Ectodermal cell (in vitro differentiated cells): ENCODE measurements at regions not wholly inside any gene's neighbourhood (a gene's known extent, or its start where the extent isn't known, plus 50 kb on each side); places are given as distances from the start of the nearest gene placed in this dataset.

Experiments used
- H3K27ac ChIP-seq: 2 replicates; pipeline ENCODE4 v1.7.0; 2013; ENCODE audit warnings: mild to moderate bottlenecking, low read depth, low read length; ENCODE audit not compliant: insufficient read depth, poor library complexity, severe bottlenecking
- H3K27me3 ChIP-seq: 2 replicates; pipeline ENCODE4 v1.7.0; 2013; ENCODE audit warnings: mild to moderate bottlenecking, low read length; ENCODE audit not compliant: insufficient read depth, control insufficient read depth, poor library complexity, severe bottlenecking
- H3K36me3 ChIP-seq: one replicate; pipeline ENCODE4 v1.7.0; 2013; ENCODE audit warnings: low read length; ENCODE audit not compliant: control insufficient read depth, insufficient read depth
- H3K4me1 ChIP-seq: one replicate; pipeline ENCODE4 v1.7.0; 2013; ENCODE audit warnings: low read length; ENCODE audit not compliant: control insufficient read depth, insufficient read depth
- H3K4me3 ChIP-seq: 2 replicates; pipeline ENCODE4 v1.7.0; 2013; ENCODE audit warnings: low read depth, low read length, control low read depth; ENCODE audit not compliant: insufficient read depth
- H3K9me3 ChIP-seq: 2 replicates; pipeline ENCODE4 v1.7.0; 2013; ENCODE audit warnings: mild to moderate bottlenecking, low read length, moderate library complexity; ENCODE audit not compliant: control insufficient read depth
- WGBS, 2 experiments: methylation state at CpG; one replicate each; pipeline ENCODE4 v1.1.7; 2013; ENCODE audit warnings: missing lambda C conversion rate in 2 of 2; 5-methylcytosine and 5-hydroxymethylcytosine counted together

DNA sequence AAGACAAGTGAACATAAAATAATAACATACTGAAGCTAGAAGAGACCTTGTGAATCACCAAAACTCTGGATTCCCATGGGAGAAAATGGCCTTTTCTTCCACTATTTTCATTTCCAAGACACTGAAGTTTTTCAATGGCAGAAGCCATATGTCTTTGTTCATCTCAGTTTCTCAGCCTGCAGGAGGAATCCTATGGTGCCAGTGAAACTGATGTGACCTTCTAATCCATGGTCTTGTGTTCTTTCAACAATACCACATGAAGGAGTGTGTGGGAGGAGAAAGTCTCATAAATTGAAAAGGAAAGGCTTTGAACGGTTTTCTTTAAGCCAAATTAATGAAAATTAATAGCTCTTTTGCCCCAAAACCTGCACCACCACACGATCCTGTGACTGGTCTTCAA lies 257.3 kb downstream of the EPHA4 start:
- Histone ChIP-seq H3K4me1 (no peaks in the 10 kb centered on the region), H3K27ac (no peak overlapping the region), H3K27me3 (no peaks in the 10 kb centered on the region), H3K4me3 (no peak overlapping the region), H3K9me3 (no peaks in the 10 kb centered on the region), H3K36me3 (no peaks in the 10 kb centered on the region)
- WGBS, 2 experiments: 73 to 100% methylated on average over 1 to 2 of the region's 2 CpGs

DNA sequence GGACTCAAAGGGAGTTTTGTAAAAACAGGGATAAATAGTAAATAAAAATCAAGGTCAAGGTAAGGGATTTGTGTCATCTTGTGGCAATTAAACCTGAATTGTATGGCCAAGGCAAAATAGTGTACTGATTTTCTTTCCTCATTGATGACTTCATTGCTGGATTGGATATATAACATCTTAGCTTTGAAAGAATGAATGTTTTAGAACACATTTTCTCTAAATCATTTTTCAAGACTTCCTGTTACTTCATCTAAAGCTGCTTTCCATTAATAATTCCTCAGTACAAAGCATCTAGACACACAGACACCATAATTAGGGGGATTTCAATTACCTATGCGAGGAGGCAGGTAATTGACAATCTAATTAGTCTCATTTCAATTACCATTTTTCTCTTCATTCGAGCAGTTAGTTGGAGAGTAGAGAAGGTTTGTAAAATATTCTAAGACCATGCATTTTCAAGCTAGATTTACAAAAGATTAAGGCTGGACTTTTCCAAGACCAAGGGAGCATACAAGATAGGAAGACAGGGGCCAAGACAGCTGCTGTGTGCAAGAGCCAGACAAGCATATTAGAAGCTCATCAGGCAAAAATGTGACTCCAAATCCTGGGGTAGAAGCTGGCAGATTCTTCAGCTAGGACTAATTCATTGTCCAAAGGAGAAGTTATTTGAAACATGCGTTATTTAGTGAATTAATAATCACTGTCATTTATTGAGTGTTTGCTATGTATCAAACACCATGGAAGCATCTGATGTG lies 253.6 kb downstream of the EPHA4 start:
- Histone ChIP-seq H3K4me3 (no peak overlapping the region), H3K4me1 (no peaks in the 10 kb centered on the region), H3K9me3 (no peaks in the 10 kb centered on the region), H3K27me3 (no peaks in the 10 kb centered on the region), H3K36me3 (no peaks in the 10 kb centered on the region), H3K27ac (no peak overlapping the region)
- WGBS, 2 experiments: 100% methylated on average over 1 to 2 of the region's 3 CpGs

DNA sequence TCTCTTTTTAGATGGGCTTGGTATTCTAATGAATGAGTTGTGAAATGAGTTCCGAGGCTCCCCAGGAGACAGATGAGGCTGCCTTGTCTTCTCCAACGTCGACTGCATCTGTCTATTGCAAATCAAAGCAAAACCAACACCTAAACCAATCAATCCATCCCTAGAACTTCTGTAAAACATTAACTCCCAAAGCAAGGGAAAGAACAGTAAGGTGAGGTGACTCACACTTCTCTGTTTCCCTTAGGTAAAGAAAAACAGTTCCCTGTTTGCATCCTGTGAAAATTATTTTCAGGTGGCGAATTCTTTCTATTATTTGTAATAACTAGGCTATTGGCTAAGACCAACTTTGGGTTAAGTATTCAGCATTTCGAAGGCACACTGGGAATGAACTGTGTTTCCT lies 249.4 kb downstream of the EPHA4 start:
- Histone ChIP-seq H3K9me3 (no peaks in the 10 kb centered on the region), H3K4me3 (no peak overlapping the region), H3K36me3 (no peaks in the 10 kb centered on the region), H3K4me1 (no peaks in the 10 kb centered on the region), H3K27ac (no peak overlapping the region), H3K27me3 (no peaks in the 10 kb centered on the region)
- WGBS, 2 experiments: 86 to 93% methylated on average over 5 of the region's 5 CpGs

DNA sequence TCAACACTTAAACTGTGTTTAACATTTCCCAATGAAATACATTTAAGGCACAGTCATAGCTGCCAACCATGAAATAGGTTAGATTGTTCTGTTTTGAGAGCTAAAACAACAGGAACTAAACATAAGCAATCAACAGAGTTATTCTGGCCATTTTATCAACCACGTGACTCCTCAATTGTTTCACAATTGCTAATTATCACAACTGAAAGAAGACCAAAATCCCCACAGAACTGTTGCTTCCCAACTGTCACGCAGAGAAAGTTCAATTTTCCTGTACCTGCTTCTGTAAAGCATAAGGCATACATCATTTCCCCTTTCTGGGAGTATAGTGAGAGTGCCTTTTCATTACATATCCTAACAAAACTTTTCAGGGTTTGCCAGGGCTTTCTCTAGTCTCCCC lies 248.6 kb downstream of the EPHA4 start:
- H3K9me3 ChIP-seq: no peaks in the 10 kb centered on the region
- 88 to 95% methylated on average over 2 of the region's 2 CpGs for WGBS, 2 experiments

DNA sequence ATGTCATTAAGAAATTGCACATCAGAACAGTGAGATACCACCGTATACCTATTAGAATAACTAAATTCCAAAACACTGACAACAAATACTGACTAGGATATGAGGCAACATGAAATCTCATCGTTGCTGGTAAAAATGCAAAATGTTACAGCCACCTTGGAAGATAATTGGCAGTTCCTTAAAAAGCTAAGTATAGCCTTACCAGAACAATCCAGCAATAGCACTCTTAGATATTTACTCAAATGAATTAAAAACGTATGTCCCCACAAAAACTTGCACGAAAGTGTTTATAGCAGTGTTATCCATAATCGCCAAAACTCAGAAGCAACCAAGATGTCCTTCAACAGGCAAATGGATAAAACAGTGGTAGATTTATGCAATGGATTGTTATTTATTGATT lies 241.7 kb downstream of the EPHA4 start:
- WGBS, 2 experiments: 81 to 86% methylated on average over 5 of the region's 5 CpGs
- Histone ChIP-seq H3K9me3 (no peaks in the 10 kb centered on the region), H3K4me1 (no peaks in the 10 kb centered on the region), H3K4me3 (no peak overlapping the region), H3K27ac (no peak overlapping the region), H3K36me3 (no peaks in the 10 kb centered on the region), H3K27me3 (no peaks in the 10 kb centered on the region)

More for the DNA sequence above, 248.6 kb downstream of the EPHA4 start:
- Histone ChIP-seq H3K36me3 (no peaks in the 10 kb centered on the region), H3K4me1 (no peaks in the 10 kb centered on the region), H3K4me3 (no peak overlapping the region), H3K27me3 (no peaks in the 10 kb centered on the region), H3K27ac (no peak overlapping the region)

DNA sequence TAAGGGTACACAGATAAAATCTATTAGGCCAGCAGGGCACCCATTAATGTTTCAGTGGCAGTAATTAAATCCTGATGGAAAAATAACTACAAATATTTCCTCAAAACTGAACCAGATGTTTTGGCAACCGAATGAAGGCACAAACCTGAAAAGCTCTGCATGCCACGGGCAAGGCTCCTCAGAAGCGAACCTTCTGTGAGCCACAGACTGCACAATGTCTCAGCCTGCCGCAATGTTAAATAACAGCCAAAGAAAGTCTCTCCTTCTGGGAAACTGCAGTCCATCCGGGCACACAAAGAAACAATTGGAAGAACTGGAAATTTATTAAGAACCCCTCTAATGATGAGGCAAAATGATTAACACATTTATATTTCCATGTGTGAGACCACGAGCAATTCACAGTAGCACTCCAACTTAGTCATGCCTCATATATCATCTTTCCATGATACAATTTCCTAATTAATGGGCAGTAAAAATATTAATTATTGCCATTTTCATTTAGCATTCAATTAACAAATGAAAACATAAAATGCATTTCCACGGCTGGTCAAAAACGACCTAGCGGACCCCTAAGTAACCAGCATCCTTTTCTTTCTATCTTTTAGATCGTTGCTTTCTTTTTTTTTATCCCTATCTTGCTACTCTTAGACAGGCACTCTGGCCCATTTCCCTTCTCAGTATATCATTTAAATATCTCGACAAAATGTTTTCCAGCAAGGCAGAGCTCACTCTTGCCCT lies 237.5 kb downstream of the EPHA4 start:
- Histone ChIP-seq H3K27me3 (no peaks in the 10 kb centered on the region), H3K4me3 (no peak overlapping the region), H3K9me3 (no peaks in the 10 kb centered on the region), H3K36me3 (no peaks in the 10 kb centered on the region), H3K27ac (no peak overlapping the region), H3K4me1 (no peaks in the 10 kb centered on the region)
- WGBS, 2 experiments: 86 to 89% methylated on average over 11 of the region's 11 CpGs

DNA sequence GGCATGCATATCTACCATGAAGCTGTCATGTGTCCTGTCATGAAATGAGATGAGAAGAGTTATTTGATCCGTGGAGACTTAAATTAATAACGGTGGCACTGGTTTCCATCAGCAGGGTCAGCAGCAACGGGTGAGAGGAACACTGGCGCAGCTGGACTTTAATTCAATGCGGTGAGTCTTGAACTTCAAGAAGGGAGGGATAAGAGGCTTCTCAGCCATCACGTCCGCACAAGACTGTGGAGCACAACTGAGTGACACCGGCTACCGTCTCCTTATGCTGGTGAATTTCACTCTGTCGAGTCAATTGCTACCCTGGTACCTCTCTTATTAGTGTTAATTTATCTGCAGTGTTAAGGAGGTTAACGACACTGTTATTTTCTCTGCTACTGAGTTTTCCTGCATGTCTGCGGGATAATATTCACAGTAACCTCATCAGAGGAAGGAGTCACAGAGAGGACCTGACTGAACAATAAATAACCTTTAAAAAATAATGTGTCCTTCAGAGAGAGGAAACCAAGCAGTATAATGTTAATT lies 236.8 kb downstream of the EPHA4 start:
- Histone ChIP-seq H3K27ac (no peak overlapping the region), H3K4me1 (no peaks in the 10 kb centered on the region), H3K27me3 (no peaks in the 10 kb centered on the region), H3K4me3 (no peak overlapping the region), H3K36me3 (no peaks in the 10 kb centered on the region), H3K9me3 (no peaks in the 10 kb centered on the region)
- WGBS, 2 experiments: 90 to 91% methylated on average over 12 of the region's 12 CpGs

DNA sequence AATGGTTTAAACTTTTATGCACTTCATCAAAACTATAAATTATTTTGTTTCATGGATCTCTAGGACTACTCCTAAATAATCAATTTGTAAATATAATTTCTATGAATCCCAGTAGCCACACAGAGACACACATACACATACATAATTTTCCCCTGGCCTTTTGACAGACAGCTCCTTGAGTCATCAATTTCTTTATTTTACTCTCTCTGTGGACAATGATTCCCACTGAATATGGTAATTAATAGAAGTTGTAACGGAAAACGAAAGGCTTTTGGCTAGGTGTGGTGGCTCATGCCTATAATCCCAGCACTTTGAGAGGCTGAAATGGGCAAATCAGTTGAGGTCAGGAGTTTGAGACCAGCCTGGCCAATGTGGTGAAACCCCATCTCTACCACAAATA lies 235.1 kb downstream of the EPHA4 start:
- Histone ChIP-seq H3K27me3 (no peaks in the 10 kb centered on the region), H3K4me3 (no peak overlapping the region), H3K27ac (no peak overlapping the region), H3K9me3 (no peaks in the 10 kb centered on the region), H3K36me3 (no peaks in the 10 kb centered on the region), H3K4me1 (no peaks in the 10 kb centered on the region)
- WGBS, 2 experiments: 94 to 97% methylated on average over 2 of the region's 2 CpGs

DNA sequence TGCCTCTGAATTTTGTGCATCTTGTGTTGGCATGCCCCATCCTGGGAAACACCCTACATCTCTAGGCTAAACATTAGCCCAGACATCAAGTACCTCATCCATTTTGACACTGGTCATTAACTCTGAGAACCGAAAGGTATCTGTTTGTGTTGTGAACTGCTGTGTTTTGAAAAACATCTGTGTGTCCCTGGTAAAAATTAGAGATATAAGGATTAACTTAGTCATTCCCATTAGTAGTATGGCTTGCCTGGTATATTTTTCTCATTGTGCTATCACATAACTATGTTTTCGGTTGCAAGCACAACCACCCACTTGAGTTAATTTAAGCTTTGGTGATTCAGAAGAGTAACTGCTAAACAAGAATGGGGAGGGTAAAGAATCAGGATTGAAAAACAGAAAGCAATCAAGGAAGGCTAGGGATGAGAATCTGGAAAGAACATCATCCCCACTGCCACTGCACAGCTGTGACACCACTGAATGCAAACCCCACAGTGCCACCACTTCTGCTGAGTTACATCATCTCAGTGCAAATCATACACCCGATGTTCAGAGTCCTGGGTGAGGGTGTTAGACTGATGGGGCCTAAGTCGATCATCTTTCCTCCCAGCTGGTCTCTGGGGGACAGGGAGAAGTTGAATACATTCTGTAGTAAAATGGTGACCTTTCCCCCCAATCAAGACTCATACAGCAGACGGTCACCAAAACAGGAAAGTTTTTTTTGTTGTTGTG lies 234.0 kb downstream of the EPHA4 start:
- Histone ChIP-seq H3K4me1 (no peaks in the 10 kb centered on the region), H3K27me3 (no peaks in the 10 kb centered on the region), H3K4me3 (no peak overlapping the region), H3K9me3 (no peaks in the 10 kb centered on the region), H3K27ac (no peak overlapping the region), H3K36me3 (no peaks in the 10 kb centered on the region)
- 96 to 98% methylated on average over 3 to 5 of the region's 5 CpGs for WGBS, 2 experiments

DNA sequence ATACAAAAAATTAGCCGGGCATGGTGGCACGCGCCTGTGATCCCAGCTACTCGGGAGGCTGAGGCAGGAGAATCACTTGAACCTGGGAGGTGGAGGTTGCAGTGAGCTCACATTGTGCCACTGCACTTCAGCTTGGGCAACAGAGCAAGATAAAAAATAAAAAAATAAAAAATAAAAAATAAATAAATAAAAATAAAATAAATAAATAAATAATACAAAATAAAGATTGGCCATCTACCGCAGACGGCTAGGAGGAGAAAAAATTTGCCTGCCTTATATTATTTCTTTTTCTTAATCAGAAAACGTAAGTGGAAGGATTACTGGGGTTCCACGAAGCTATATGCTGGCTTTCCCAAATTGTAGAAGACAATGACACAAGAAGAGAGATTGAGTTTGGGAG lies 229.7 kb downstream of the EPHA4 start:
- H3K4me3 ChIP-seq: no peak overlapping the region
- 86 to 91% methylated on average over 6 to 8 of the region's 8 CpGs for WGBS, 2 experiments
- H3K27me3 ChIP-seq: no peaks in the 10 kb centered on the region
- no peaks in the 10 kb centered on the region for H3K36me3 ChIP-seq
- no peaks in the 10 kb centered on the region for H3K9me3 ChIP-seq
- no peak overlapping the region for H3K27ac ChIP-seq
- H3K4me1 ChIP-seq: no peaks in the 10 kb centered on the region
